ENCODE measurements at regions not wholly inside any gene's neighbourhood (a gene's known extent, or its start where the extent isn't known, plus 50 kb on each side); places are given as distances from the start of the nearest gene placed in this dataset.

GRCh38 chr1:81129366-81129765 lies 671.4 kb upstream of the ADGRL2 start:
- TF ChIP-seq ZNF274 (IDR thresholded peaks at IDR 0.05; ENCODE audit: low read depth, low read length) (no peak), YY1 (IDR thresholded peaks at IDR 0.05; ENCODE audit: insufficient read depth, insufficient read length) (no peak), SUZ12 (IDR thresholded peaks at IDR 0.05; ENCODE audit: extremely low read depth, insufficient read depth, insufficient read length) (no peak)
- Histone ChIP-seq H3K4me1 (ENCODE audit: insufficient read depth, insufficient read length) (no peaks in the 10 kb centered on the region), H3K27me3 (ENCODE audit: insufficient read depth, insufficient read length) (no peaks in the 10 kb centered on the region), H3K4me3 (ENCODE audit: insufficient read length, low read depth) (no peak overlapping the region), H3K9ac (ENCODE audit: insufficient read length, low read depth) (no peak overlapping the region), H3K9me3 (ENCODE audit: insufficient read depth, low read length) (no peaks in the 10 kb centered on the region), H3K36me3 (ENCODE audit: insufficient read depth, insufficient read length, low read length) (no peaks in the 10 kb centered on the region)
- DNase-seq (ENCODE audit: low read depth, low spot score): no peak

- TF ChIP-seq SUZ12 (IDR thresholded peaks at IDR 0.05; ENCODE audit: extremely low read depth, insufficient read depth, insufficient read length): no peak
- TF ChIP-seq ZNF274 (IDR thresholded peaks at IDR 0.05; ENCODE audit: low read depth, low read length): no peak
- TF ChIP-seq YY1 (IDR thresholded peaks at IDR 0.05; ENCODE audit: insufficient read depth, insufficient read length): no peak
- Histone ChIP-seq H3K9me3 (ENCODE audit: insufficient read depth, low read length) (no peaks in the 10 kb centered on the region), H3K36me3 (ENCODE audit: insufficient read depth, insufficient read length, low read length) (no peaks in the 10 kb centered on the region), H3K4me1 (ENCODE audit: insufficient read depth, insufficient read length) (no peaks in the 10 kb centered on the region), H3K27me3 (ENCODE audit: insufficient read depth, insufficient read length) (no peaks in the 10 kb centered on the region), H3K4me3 (ENCODE audit: insufficient read length, low read depth) (no peak overlapping the region), H3K9ac (ENCODE audit: insufficient read length, low read depth) (no peak overlapping the region)
- no peak for DNase-seq (ENCODE audit: low read depth, low spot score)
Observed at GRCh38 chr1:81128079-81128478, 672.7 kb upstream of the ADGRL2 start.

GRCh38 chr1:81126989-81127581 lies 673.6 kb upstream of the ADGRL2 start:
- TF ChIP-seq SUZ12 (IDR thresholded peaks at IDR 0.05; ENCODE audit: extremely low read depth, insufficient read depth, insufficient read length) (no peak), YY1 (IDR thresholded peaks at IDR 0.05; ENCODE audit: insufficient read depth, insufficient read length) (no peak), ZNF274 (IDR thresholded peaks at IDR 0.05; ENCODE audit: low read depth, low read length) (no peak)
- no peak for DNase-seq (ENCODE audit: low read depth, low spot score)

GRCh38 chr1:81125672-81126071 lies 675.1 kb upstream of the ADGRL2 start:
- no peak for DNase-seq (ENCODE audit: low read depth, low spot score)
- no peaks in the 10 kb centered on the region for H3K4me1 ChIP-seq (ENCODE audit: insufficient read depth, insufficient read length)
- H3K36me3 ChIP-seq (ENCODE audit: insufficient read depth, insufficient read length, low read length): no peaks in the 10 kb centered on the region
- no peak overlapping the region for H3K4me3 ChIP-seq (ENCODE audit: insufficient read length, low read depth)
- H3K27me3 ChIP-seq (ENCODE audit: insufficient read depth, insufficient read length): no peaks in the 10 kb centered on the region
- no peak for TF ChIP-seq ZNF274 (IDR thresholded peaks at IDR 0.05; ENCODE audit: low read depth, low read length)
- TF ChIP-seq YY1 (IDR thresholded peaks at IDR 0.05; ENCODE audit: insufficient read depth, insufficient read length): no peak
- no peak for TF ChIP-seq SUZ12 (IDR thresholded peaks at IDR 0.05; ENCODE audit: extremely low read depth, insufficient read depth, insufficient read length)
- no peak overlapping the region for H3K9ac ChIP-seq (ENCODE audit: insufficient read length, low read depth)
- H3K9me3 ChIP-seq (ENCODE audit: insufficient read depth, low read length): no peaks in the 10 kb centered on the region

More at GRCh38 chr1:81126989-81127581, 673.6 kb upstream of the ADGRL2 start:
- Histone ChIP-seq H3K36me3 (ENCODE audit: insufficient read depth, insufficient read length, low read length) (no peaks in the 10 kb centered on the region), H3K9ac (ENCODE audit: insufficient read length, low read depth) (no peak overlapping the region), H3K4me1 (ENCODE audit: insufficient read depth, insufficient read length) (no peaks in the 10 kb centered on the region), H3K4me3 (ENCODE audit: insufficient read length, low read depth) (no peak overlapping the region), H3K27me3 (ENCODE audit: insufficient read depth, insufficient read length) (no peaks in the 10 kb centered on the region), H3K9me3 (ENCODE audit: insufficient read depth, low read length) (no peaks in the 10 kb centered on the region)

DNA sequence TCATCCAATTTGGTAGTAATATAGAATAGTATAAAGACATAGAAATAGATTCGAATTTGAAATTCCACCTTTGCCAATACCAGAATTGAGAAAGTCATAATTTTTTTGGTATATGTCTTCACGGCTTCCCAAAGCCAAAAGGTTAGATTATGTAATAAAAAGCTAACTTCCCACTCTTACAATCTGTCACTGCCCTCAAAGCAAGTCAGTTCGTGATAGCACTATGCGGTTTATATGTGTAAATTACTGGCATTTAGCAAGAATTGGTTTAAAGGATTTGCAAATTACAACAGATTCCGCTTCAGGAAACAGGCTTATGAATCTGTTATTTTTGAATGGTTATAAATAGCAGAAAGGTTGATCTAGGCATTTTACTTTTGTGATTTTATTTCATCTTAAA lies 679.4 kb upstream of the ADGRL2 start:
- Histone ChIP-seq H3K36me3 (ENCODE audit: insufficient read depth, insufficient read length, low read length) (no peaks in the 10 kb centered on the region), H3K9ac (ENCODE audit: insufficient read length, low read depth) (no peak overlapping the region), H3K27me3 (ENCODE audit: insufficient read depth, insufficient read length) (no peaks in the 10 kb centered on the region), H3K4me1 (ENCODE audit: insufficient read depth, insufficient read length) (no peaks in the 10 kb centered on the region), H3K9me3 (ENCODE audit: insufficient read depth, low read length) (no peaks in the 10 kb centered on the region), H3K4me3 (ENCODE audit: insufficient read length, low read depth) (no peak overlapping the region)
- no peak for DNase-seq (ENCODE audit: low read depth, low spot score)
- TF ChIP-seq ZNF274 (IDR thresholded peaks at IDR 0.05; ENCODE audit: low read depth, low read length): no peak
- TF ChIP-seq YY1 (IDR thresholded peaks at IDR 0.05; ENCODE audit: insufficient read depth, insufficient read length): no peak
- no peak for TF ChIP-seq SUZ12 (IDR thresholded peaks at IDR 0.05; ENCODE audit: extremely low read depth, insufficient read depth, insufficient read length)

DNA sequence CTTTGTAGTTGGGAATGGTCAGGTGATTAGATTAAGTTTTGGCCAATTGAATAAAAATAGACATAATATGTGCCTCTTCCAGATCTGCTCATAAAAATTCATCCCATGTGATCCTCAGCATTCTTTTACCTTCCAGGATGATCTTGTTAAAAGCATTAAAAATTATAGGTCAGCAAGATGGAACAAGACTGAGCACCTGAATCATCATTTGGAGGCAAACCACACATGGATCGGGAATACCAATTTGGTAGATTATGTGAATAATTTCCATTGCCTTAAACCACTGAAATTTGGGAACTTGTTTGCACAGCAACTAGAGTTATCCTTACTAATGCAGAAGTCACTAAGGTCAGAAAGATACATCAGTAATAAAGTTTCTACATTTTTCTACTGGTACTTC lies 681.4 kb upstream of the ADGRL2 start:
- no peak overlapping the region for H3K4me3 ChIP-seq (ENCODE audit: insufficient read length, low read depth)
- H3K36me3 ChIP-seq (ENCODE audit: insufficient read depth, insufficient read length, low read length): no peaks in the 10 kb centered on the region
- no peaks in the 10 kb centered on the region for H3K27me3 ChIP-seq (ENCODE audit: insufficient read depth, insufficient read length)
- H3K9me3 ChIP-seq (ENCODE audit: insufficient read depth, low read length): no peaks in the 10 kb centered on the region
- TF ChIP-seq ZNF274 (IDR thresholded peaks at IDR 0.05; ENCODE audit: low read depth, low read length) (no peak), YY1 (IDR thresholded peaks at IDR 0.05; ENCODE audit: insufficient read depth, insufficient read length) (no peak), SUZ12 (IDR thresholded peaks at IDR 0.05; ENCODE audit: extremely low read depth, insufficient read depth, insufficient read length) (no peak)
- H3K9ac ChIP-seq (ENCODE audit: insufficient read length, low read depth): no peak overlapping the region
- no peak for DNase-seq (ENCODE audit: low read depth, low spot score)
- H3K4me1 ChIP-seq (ENCODE audit: insufficient read depth, insufficient read length): no peaks in the 10 kb centered on the region

GRCh38 chr1:81118550-81118949 lies 682.2 kb upstream of the ADGRL2 start:
- Histone ChIP-seq H3K4me1 (ENCODE audit: insufficient read depth, insufficient read length) (no peaks in the 10 kb centered on the region), H3K9ac (ENCODE audit: insufficient read length, low read depth) (no peak overlapping the region), H3K36me3 (ENCODE audit: insufficient read depth, insufficient read length, low read length) (no peaks in the 10 kb centered on the region), H3K4me3 (ENCODE audit: insufficient read length, low read depth) (no peak overlapping the region), H3K27me3 (ENCODE audit: insufficient read depth, insufficient read length) (no peaks in the 10 kb centered on the region), H3K9me3 (ENCODE audit: insufficient read depth, low read length) (no peaks in the 10 kb centered on the region)
- no peak for DNase-seq (ENCODE audit: low read depth, low spot score)
- TF ChIP-seq ZNF274 (IDR thresholded peaks at IDR 0.05; ENCODE audit: low read depth, low read length): no peak
- TF ChIP-seq SUZ12 (IDR thresholded peaks at IDR 0.05; ENCODE audit: extremely low read depth, insufficient read depth, insufficient read length): no peak
